Panc1 (cell line): ENCODE measurements at regions not wholly inside any gene's neighbourhood (a gene's known extent, or its start where the extent isn't known, plus 50 kb on each side); places are given as distances from the start of the nearest gene placed in this dataset.

ENCODE experiments used
- ATAC-seq: fragments of 200-7000 bp; cut with Tn5 transposase; 2 replicates; pipeline ENCODE4 v1.9.1; 2020; ENCODE audit warnings: mild to moderate bottlenecking, moderate library complexity
- BruUV-seq: library from RNA; stranded (reverse); fragments of 400-500 nt; replicated peaks from 2 replicates; lab custom pipeline; 2021; lab: Mats Ljungman, UMichigan
- CTCF ChIA-PET: fragments of 300-600 bp; sonication (Branson Sonifier 250); formaldehyde crosslinking; loops from one replicate; lab custom pipeline; 2022; ENCODE audit warnings: antibody characterized with exemption; lab: Charles Lee
- POLR2A ChIA-PET: fragments of 300-600 bp; sonication (Branson Sonifier 250); formaldehyde crosslinking; loops from one replicate; lab custom pipeline; 2022; ENCODE audit warnings: antibody characterized with exemption; lab: Charles Lee
- DNase-seq: peaks from one replicate; pipeline ENCODE4 v3.0.0-alpha.2; 2010; ENCODE audit warnings: low read depth, low spot score
- H3K27ac ChIP-seq: 2 replicates; pipeline ENCODE4 v1.5.1; 2011; ENCODE audit warnings: mild to moderate bottlenecking, low read length, inconsistent platforms
- H3K27me3 ChIP-seq: fragments of 200-500 bp; sonication (Bioruptor generic); 2 replicates; pipeline ENCODE4 v1.6.0; 2014; ENCODE audit warnings: low read length, inconsistent platforms; ENCODE audit not compliant: control insufficient read depth, insufficient read depth
- H3K36me3 ChIP-seq: fragments of 200-500 bp; sonication (Bioruptor generic); 2 replicates; pipeline ENCODE4 v1.5.1; 2014; ENCODE audit warnings: inconsistent platforms, mild to moderate bottlenecking, low read length, moderate library complexity; ENCODE audit not compliant: control insufficient read depth, insufficient read depth
- H3K4me1 ChIP-seq: 2 replicates; pipeline ENCODE4 v1.5.1; 2011; ENCODE audit warnings: inconsistent platforms, mild to moderate bottlenecking, low read length, moderate library complexity; ENCODE audit not compliant: control insufficient read depth, insufficient read depth
- H3K4me3 ChIP-seq, 2 experiments: 2 replicates each; pipeline ENCODE4 v1.5.1; 2011 to 2012; ENCODE audit warnings: low read depth in 2 of 2, low read length in 2 of 2, mild to moderate bottlenecking in 2 of 2, inconsistent platforms in 1 of 2, moderate library complexity in 1 of 2
- H3K9me3 ChIP-seq: fragments of 200-500 bp; sonication (Bioruptor generic); 2 replicates; pipeline ENCODE4 v1.5.1; 2014; ENCODE audit warnings: low read depth, mild to moderate bottlenecking, inconsistent platforms, low read length, moderate library complexity; ENCODE audit not compliant: control insufficient read depth, insufficient read depth
- CTCF ChIP-seq: fragments of 450-650 bp; IDR thresholded peaks from 2 replicates; pipeline ENCODE4 v1.5.1; 2017; ENCODE audit warnings: mild to moderate bottlenecking
- POLR2AphosphoS5 ChIP-seq: IDR thresholded peaks from 2 replicates; pipeline ENCODE4 v1.6.1; 2012; ENCODE audit warnings: mild to moderate bottlenecking, low read depth, low read length, moderate library complexity
- SIN3A ChIP-seq: IDR thresholded peaks from 2 replicates; pipeline ENCODE4 v1.6.1; 2012; ENCODE audit warnings: low read depth, mild to moderate bottlenecking, low read length, moderate library complexity, borderline replicate concordance; ENCODE audit not compliant: insufficient read depth
- TCF7L2 ChIP-seq: IDR thresholded peaks from 2 replicates; pipeline ENCODE4 v1.6.1; 2011; ENCODE audit warnings: mild to moderate bottlenecking, low read depth, low read length, inconsistent platforms
- in situ Hi-C: cut with HindIII; loops from 2 replicates; pipeline ENCODE4 v1.10.0; 2016; ENCODE audit warnings: low sequenced_read_pairs, low pct_unique_long_range_greater_than_20kb
- intact Hi-C: fragments of 100-400 bp; cut with micrococcal nuclease; formaldehyde crosslinking; loops from one replicate; pipeline ENCODE4 v1.10.0; 2022; ENCODE audit not compliant: unreplicated experiment
- TF ChIP-seq, protein P1 (sequence below), 2 experiments: IDR thresholded peaks; 2 replicates each; pipeline ENCODE4 v1.6.1; 2011 to 2012; ENCODE audit warnings: low read depth in 2 of 2, control low read depth in 1 of 2, low read length in 1 of 2, mild to moderate bottlenecking in 1 of 2, moderate library complexity in 1 of 2; ENCODE audit not compliant: insufficient read depth in 1 of 2

DNA sequence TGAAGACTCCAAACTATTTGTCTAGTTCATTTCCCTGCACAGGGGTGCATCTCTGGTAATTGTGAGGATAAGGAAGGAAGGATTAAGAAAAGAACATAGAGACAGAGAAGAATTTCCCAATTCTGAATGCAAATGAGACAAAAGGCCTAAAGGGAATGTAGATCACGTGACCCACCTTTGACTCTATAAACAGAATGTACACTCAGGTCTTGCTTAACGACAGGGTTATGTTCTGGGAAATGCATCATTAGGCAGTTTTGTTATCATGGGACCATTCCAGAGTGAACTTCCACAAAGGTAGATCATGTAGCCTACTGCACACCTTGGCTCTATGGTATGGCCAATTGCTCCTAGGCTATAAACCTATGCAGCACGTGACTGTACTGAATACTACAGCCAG, 252.3 kb upstream of the ZP4 start:
- H3K4me1 ChIP-seq = no peaks in the 10 kb centered on the region
- in situ Hi-C loops (no loop called here), intact Hi-C loops (no loop called here)
- DNase-seq = no peak
- no peak for ATAC-seq
- ChIA-PET POLR2A (no interaction called here), CTCF (no interaction called here)
- no peaks in the 10 kb centered on the region for H3K9me3 ChIP-seq
- no peaks in the 10 kb centered on the region for H3K36me3 ChIP-seq
- BruUV-seq = no TSS peak
- no peak overlapping the region for H3K27ac ChIP-seq
- no peaks in the 10 kb centered on the region for H3K27me3 ChIP-seq
- TF ChIP-seq, protein P1, sequence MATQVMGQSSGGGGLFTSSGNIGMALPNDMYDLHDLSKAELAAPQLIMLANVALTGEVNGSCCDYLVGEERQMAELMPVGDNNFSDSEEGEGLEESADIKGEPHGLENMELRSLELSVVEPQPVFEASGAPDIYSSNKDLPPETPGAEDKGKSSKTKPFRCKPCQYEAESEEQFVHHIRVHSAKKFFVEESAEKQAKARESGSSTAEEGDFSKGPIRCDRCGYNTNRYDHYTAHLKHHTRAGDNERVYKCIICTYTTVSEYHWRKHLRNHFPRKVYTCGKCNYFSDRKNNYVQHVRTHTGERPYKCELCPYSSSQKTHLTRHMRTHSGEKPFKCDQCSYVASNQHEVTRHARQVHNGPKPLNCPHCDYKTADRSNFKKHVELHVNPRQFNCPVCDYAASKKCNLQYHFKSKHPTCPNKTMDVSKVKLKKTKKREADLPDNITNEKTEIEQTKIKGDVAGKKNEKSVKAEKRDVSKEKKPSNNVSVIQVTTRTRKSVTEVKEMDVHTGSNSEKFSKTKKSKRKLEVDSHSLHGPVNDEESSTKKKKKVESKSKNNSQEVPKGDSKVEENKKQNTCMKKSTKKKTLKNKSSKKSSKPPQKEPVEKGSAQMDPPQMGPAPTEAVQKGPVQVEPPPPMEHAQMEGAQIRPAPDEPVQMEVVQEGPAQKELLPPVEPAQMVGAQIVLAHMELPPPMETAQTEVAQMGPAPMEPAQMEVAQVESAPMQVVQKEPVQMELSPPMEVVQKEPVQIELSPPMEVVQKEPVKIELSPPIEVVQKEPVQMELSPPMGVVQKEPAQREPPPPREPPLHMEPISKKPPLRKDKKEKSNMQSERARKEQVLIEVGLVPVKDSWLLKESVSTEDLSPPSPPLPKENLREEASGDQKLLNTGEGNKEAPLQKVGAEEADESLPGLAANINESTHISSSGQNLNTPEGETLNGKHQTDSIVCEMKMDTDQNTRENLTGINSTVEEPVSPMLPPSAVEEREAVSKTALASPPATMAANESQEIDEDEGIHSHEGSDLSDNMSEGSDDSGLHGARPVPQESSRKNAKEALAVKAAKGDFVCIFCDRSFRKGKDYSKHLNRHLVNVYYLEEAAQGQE (IDR thresholded peaks at IDR 0.05; ENCODE audit: insufficient read depth in 1 of 2, low read depth in 2 of 2, low read length in 1 of 2) = no peak
- TF ChIP-seq TCF7L2 (no peak), POLR2AphosphoS5 (no peak), SIN3A (no peak)
- no peak overlapping the region for H3K4me3 ChIP-seq

DNA sequence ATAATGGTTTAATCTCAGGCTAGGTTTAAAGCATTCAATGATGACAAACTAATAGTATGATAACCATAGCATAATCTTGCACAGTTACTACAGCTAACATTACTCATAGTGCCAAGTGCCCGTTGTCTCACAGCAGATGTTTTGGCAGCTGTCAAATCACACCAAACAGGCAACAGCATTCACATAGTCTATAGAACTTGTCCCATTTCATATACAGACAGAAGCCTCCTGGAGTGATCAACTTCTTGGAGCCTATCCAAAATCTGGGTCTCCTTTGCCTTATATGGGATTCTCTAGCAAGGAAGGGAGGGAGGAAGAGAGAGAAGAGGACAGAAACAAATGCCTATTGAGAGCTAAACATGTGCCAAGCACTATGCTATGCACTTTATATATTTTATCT, 250.6 kb upstream of the ZP4 start:
- ATAC-seq (no peak), DNase-seq (no peak)
- TF ChIP-seq, protein P1 (IDR thresholded peaks at IDR 0.05; ENCODE audit: insufficient read depth in 1 of 2, low read depth in 2 of 2, low read length in 1 of 2) = no peak
- TF ChIP-seq TCF7L2 = no peak
- no peak for TF ChIP-seq SIN3A
- in situ Hi-C loops (no loop called here), intact Hi-C loops (no loop called here)
- POLR2A ChIA-PET = no interaction called here
- Histone ChIP-seq H3K36me3 (no peaks in the 10 kb centered on the region), H3K27ac (no peak overlapping the region), H3K27me3 (no peaks in the 10 kb centered on the region), H3K4me1 (no peaks in the 10 kb centered on the region), H3K4me3 (no peak overlapping the region), H3K9me3 (no peaks in the 10 kb centered on the region)
- no TSS peak for BruUV-seq
- CTCF ChIA-PET = no interaction called here

- no peaks in the 10 kb centered on the region for H3K27me3 ChIP-seq
- POLR2A ChIA-PET = no interaction called here
- no peaks in the 10 kb centered on the region for H3K4me1 ChIP-seq
- no peak for ATAC-seq
- no peak for DNase-seq
- TF ChIP-seq CTCF = no peak
- no peak for TF ChIP-seq TCF7L2
- TF ChIP-seq, protein P1 (IDR thresholded peaks at IDR 0.05; ENCODE audit: insufficient read depth in 1 of 2, low read depth in 2 of 2, low read length in 1 of 2) = no peak
- no peak for TF ChIP-seq SIN3A
- TF ChIP-seq POLR2AphosphoS5 = no peak
- intact Hi-C loops = no loop called here
- CTCF ChIA-PET = no interaction called here
- in situ Hi-C loops = no loop called here
- no peaks in the 10 kb centered on the region for H3K9me3 ChIP-seq
- no peak overlapping the region for H3K4me3 ChIP-seq
- H3K27ac ChIP-seq = no peak overlapping the region
- H3K36me3 ChIP-seq = no peaks in the 10 kb centered on the region
- no TSS peak for BruUV-seq
Measured at GRCh38 chr1:238139713-238140112, 249.0 kb upstream of the ZP4 start.
